ENCODE measurements at regions not wholly inside any gene's neighbourhood (a gene's known extent, or its start where the extent isn't known, plus 50 kb on each side); places are given as distances from the start of the nearest gene placed in this dataset.

DNA sequence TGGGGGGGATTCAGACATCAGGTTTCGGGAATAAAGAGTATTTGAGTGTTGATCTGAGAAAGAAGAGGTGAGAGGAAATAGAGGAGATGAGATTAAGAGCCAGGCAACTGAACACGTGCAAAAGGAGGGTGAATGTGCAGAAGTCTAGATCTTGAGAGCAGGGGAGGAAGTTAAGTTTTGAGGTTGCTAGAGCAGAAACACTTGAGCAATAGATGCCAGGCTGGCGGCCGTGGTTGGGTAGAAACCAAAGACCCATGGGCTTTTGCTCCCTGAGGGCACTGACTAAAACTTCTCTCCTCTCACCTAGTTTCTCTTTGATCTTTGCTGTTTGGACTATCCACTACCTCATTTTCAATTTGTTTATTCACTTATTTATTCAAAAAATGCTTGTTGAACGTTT is 116.0 kb downstream of the CDC42EP3 start:
- Histone ChIP-seq H4K91ac (ENCODE audit: insufficient read depth, low read depth, low read length) (no peak overlapping the region), H3K9me1 (ENCODE audit: insufficient read depth, low read length) (no peaks in the 10 kb centered on the region; the same call in 1 of the 2 replicates), H3K27ac (ENCODE audit: insufficient read depth, low read length) (no peak overlapping the region), H4K5ac (ENCODE audit: low read depth, low read length) (no peak overlapping the region), H3K27me3 (ENCODE audit: control insufficient read depth, insufficient read depth, low read length) (0 out of 2 replicates have a peak, but pooled peaks cover 1% of the 10 kb centered on the region), H3K9ac (ENCODE audit: low read depth, low read length) (no peak overlapping the region), H3K56ac (ENCODE audit: extremely low read depth, insufficient read depth, low read length) (no peak overlapping the region), H4K20me1 (ENCODE audit: insufficient read depth, low read length) (no peaks in the 10 kb centered on the region), H2BK120ac (ENCODE audit: low read depth, low read length) (no peak overlapping the region), H3K4me3 (ENCODE audit: insufficient read depth, low read depth, low read length) (no peak overlapping the region), H2BK20ac (ENCODE audit: low read depth, low read length) (no peak overlapping the region), H2BK15ac (ENCODE audit: low read depth, low read length) (no peak overlapping the region), H3K9me3 (ENCODE audit: control insufficient read depth, insufficient read depth, low read length) (no peaks in the 10 kb centered on the region), H3K79me1 (ENCODE audit: low read depth in 1 of 2, low read length in 2 of 2) (no peaks in the 10 kb centered on the region), H2AK5ac (ENCODE audit: low read depth, low read length) (no peak overlapping the region), H2BK5ac (ENCODE audit: low read depth, low read length, poor library complexity, severe bottlenecking) (no peak overlapping the region), H4K8ac (ENCODE audit: low read depth in 2 of 2, low read length in 2 of 2) (no peak overlapping the region), H3K18ac (ENCODE audit: low read depth, low read length) (no peak overlapping the region), H3K4me1 (ENCODE audit: control insufficient read depth, insufficient read depth, low read length) (no peaks in the 10 kb centered on the region), H2AK9ac (replicated peaks; ENCODE audit: low read depth, low read length, poor library complexity) (no peak overlapping the region), H3K4ac (ENCODE audit: low read depth, low read length) (no peak overlapping the region), H3K36me3 (ENCODE audit: control insufficient read depth, insufficient read depth, low read length) (no peaks in the 10 kb centered on the region), H2AFZ (replicated peaks; ENCODE audit: low read length, poor library complexity) (no peak overlapping the region), H3K4me2 (ENCODE audit: low read depth, low read length) (no peak overlapping the region), H3K14ac (replicated peaks; ENCODE audit: low read depth, low read length) (no peak overlapping the region), H3K23ac (ENCODE audit: low read depth, low read length) (no peak overlapping the region)
- POLR2A ChIA-PET (ENCODE audit: unreplicated experiment), result no interaction called here
- no TSS peak for BruUV-seq (replicated peaks)
- DNase-seq (no peak), ATAC-seq (ENCODE audit: low read depth) (no peak)
- dilution Hi-C loops (cut with HindIII; ENCODE audit: low sequenced_read_pairs, unreplicated experiment) (no loop called here), intact Hi-C loops (cut with micrococcal nuclease) (no loop called here), in situ Hi-C loops (cut with MboI; ENCODE audit: low sequenced_read_pairs) (no loop called here)
- WGBS, 2 experiments (ENCODE audit: extremely low coverage in 2 of 2, insufficient read length in 1 of 2), result 94 to 100% methylated on average over 1 to 2 of the region's 5 CpGs
- CTCF ChIA-PET, result no interaction called here
- no peak for TF ChIP-seq RAD21 (IDR thresholded peaks at IDR 0.05; ENCODE audit: low read length)

Data from IMR-90 (cell line).